ENCODE measurements at regions not wholly inside any gene's neighbourhood (a gene's known extent, or its start where the extent isn't known, plus 50 kb on each side); places are given as distances from the start of the nearest gene placed in this dataset.

GRCh38 chr1:56278061-56278460 is 301.3 kb downstream of the PLPP3 start:
- WGBS, 2 experiments (ENCODE audit: extremely low coverage in 1 of 2, insufficient coverage in 1 of 2, insufficient read length in 1 of 2, insufficient replicate concordance in 2 of 2, low coverage in 1 of 2, low lambda C conversion rate in 2 of 2, missing lambda C conversion rate in 1 of 2): 89% methylated on average over 3 of the region's 3 CpGs; no CpG with 5 or more reads in 1 of the 2 experiments
- CTCF ChIA-PET (ENCODE audit: partially characterized antibody): interaction anchor here (0.6 to 1.5 kb wide), 4 partner anchors 19 to 306 kb away, joined by 3 to 6 read pairs (median 4); no protein-coding TSS in a partner anchor
- no peak for FAIRE-seq

More at GRCh38 chr1:56278061-56278460, 301.3 kb downstream of the PLPP3 start:
- Histone ChIP-seq H2AFZ (ENCODE audit: low read length) (no peak overlapping the region), H3K79me2 (ENCODE audit: control insufficient read depth in 1 of 2, insufficient read depth in 2 of 2, low read length in 2 of 2) (no peaks in the 10 kb centered on the region), H3K9ac (replicated peaks in 1 of 4; ENCODE audit: extremely low read depth in 1 of 4, low read depth in 3 of 4, low read length in 3 of 4) (no peak overlapping the region), H2BK20ac (ENCODE audit: low read length) (no peak overlapping the region), H3K56ac (replicated peaks; ENCODE audit: insufficient read length, low read depth, low read length) (no peak overlapping the region), H2BK5ac (ENCODE audit: low read depth, low read length) (no peak overlapping the region), H3K9me3 (ENCODE audit: insufficient read depth in 2 of 2, low read depth in 1 of 2, low read length in 1 of 2) (no peaks in the 10 kb centered on the region), H4K20me1 (replicated peaks in 1 of 2; ENCODE audit: control insufficient read depth in 1 of 2, insufficient read depth in 2 of 2, low read length in 2 of 2) (no peaks in the 10 kb centered on the region), H4K91ac (replicated peaks; ENCODE audit: insufficient read length, low read length) (no peak overlapping the region), H3K4me3 (ENCODE audit: extremely low read depth in 1 of 4, insufficient read depth in 2 of 4, low read depth in 3 of 4, low read length in 4 of 4) (no peak overlapping the region), H2BK12ac (ENCODE audit: low read depth, low read length) (no peak overlapping the region), H3K79me1 (ENCODE audit: low read depth, low read length) (no peaks in the 10 kb centered on the region), H4K5ac (ENCODE audit: insufficient read length, low read depth, low read length) (no peak overlapping the region), H3K23ac (ENCODE audit: insufficient read length) (no peak overlapping the region), H3K14ac (ENCODE audit: insufficient read length) (no peak overlapping the region), H3K4me2 (ENCODE audit: insufficient read depth in 1 of 2, low read depth in 2 of 2, low read length in 2 of 2) (no peak overlapping the region), H3K36me3 (ENCODE audit: control insufficient read depth in 2 of 4, insufficient read depth in 4 of 4, low read length in 3 of 4) (no peaks in the 10 kb centered on the region), H3K23me2 (ENCODE audit: low read depth, low read length) (no peaks in the 10 kb centered on the region), H3K27ac (ENCODE audit: low read depth, low read length) (no peak overlapping the region), H3K4ac (replicated peaks; ENCODE audit: insufficient read length, low read depth, low read length) (no peak overlapping the region), H4K8ac (ENCODE audit: extremely low read depth, insufficient read depth, low read length) (no peak overlapping the region), H3K27me3 (replicated peaks in 1 of 4; ENCODE audit: control insufficient read depth in 3 of 4, extremely low read depth in 1 of 4, insufficient read depth in 3 of 4, low read length in 3 of 4) (no peaks in the 10 kb centered on the region), H3K4me1 (replicated peaks in 1 of 4; ENCODE audit: control insufficient read depth in 3 of 4, insufficient read depth in 4 of 4, low read length in 3 of 4) (no peaks in the 10 kb centered on the region), H3K18ac (ENCODE audit: extremely low read depth, low read length) (no peak overlapping the region), H2BK15ac (ENCODE audit: low read length) (no peak overlapping the region), H2AK5ac (ENCODE audit: low read depth, low read length) (no peak overlapping the region), H2BK120ac (replicated peaks; ENCODE audit: low read depth, low read length) (no peak overlapping the region)
- TF ChIP-seq RNF2 (IDR thresholded peaks at IDR 0.05; ENCODE audit: borderline replicate concordance, low read depth, low read length, missing control alignments, poor library complexity, severe bottlenecking) (no peak), GTF2F1 (IDR thresholded peaks at IDR 0.05; ENCODE audit: borderline replicate concordance, low read depth, low read length) (no peak), TBP (IDR thresholded peaks at IDR 0.05; ENCODE audit: low read depth, low read length) (no peak)
- DNase-seq (ENCODE audit: low read depth in 1 of 2, low spot score in 2 of 2): no peak
- POLR2A ChIA-PET (ENCODE audit: partially characterized antibody): no interaction called here
